ENCODE measurements at regions not wholly inside any gene's neighbourhood (a gene's known extent, or its start where the extent isn't known, plus 50 kb on each side); places are given as distances from the start of the nearest gene placed in this dataset.
"Not testable (repeated sequence)": the region's sequence is repeated elsewhere in the genome, so short reads cannot be mapped to it uniquely, and the experiment has no call there.

GRCh38 chr16:10317425-10318001 lies 68.3 kb upstream of the ATF7IP2 start:
- DNase-seq: no peak

- DNase-seq: no peak
These were observed 66.9 kb upstream of the ATF7IP2 start for GRCh38 chr16:10318798-10319500.

- no peak for DNase-seq
These were observed 64.2 kb upstream of the ATF7IP2 start for GRCh38 chr16:10321407-10322387.

- DNase-seq: no peak
These were observed 62.9 kb upstream of the ATF7IP2 start for GRCh38 chr16:10322723-10323527.

- DNase-seq: no peak
These were observed 62.4 kb upstream of the ATF7IP2 start for GRCh38 chr16:10323528-10323869.

- DNase-seq: no peak
These were observed 61.7 kb upstream of the ATF7IP2 start for GRCh38 chr16:10324210-10324609.

GRCh38 chr16:10325783-10326543 lies 59.9 kb upstream of the ATF7IP2 start:
- no peak for DNase-seq

GRCh38 chr16:10326647-10327046 lies 59.2 kb upstream of the ATF7IP2 start:
- no peak for DNase-seq

GRCh38 chr16:10328291-10328690 lies 57.6 kb upstream of the ATF7IP2 start:
- DNase-seq: not testable (repeated sequence)

GRCh38 chr16:10332241-10332640 lies 53.6 kb upstream of the ATF7IP2 start:
- no peak for DNase-seq

GRCh38 chr16:10332775-10333174 lies 53.1 kb upstream of the ATF7IP2 start:
- no peak for DNase-seq

GRCh38 chr16:10333321-10334032 lies 52.4 kb upstream of the ATF7IP2 start:
- DNase-seq: no peak

- no peak for DNase-seq
These were observed 50.2 kb upstream of the ATF7IP2 start for GRCh38 chr16:10335681-10336080.
